ENCODE measurements at regions not wholly inside any gene's neighbourhood (a gene's known extent, or its start where the extent isn't known, plus 50 kb on each side); places are given as distances from the start of the nearest gene placed in this dataset.

GRCh38 chr2:42935692-42936671, 143.6 kb upstream of the HAAO start:
- TF ChIP-seq TEAD4 (IDR thresholded peaks at IDR 0.05) = no peak
- no peak for TF ChIP-seq RAD21 (IDR thresholded peaks at IDR 0.05; ENCODE audit: low read depth)
- no peak for TF ChIP-seq MAX (IDR thresholded peaks at IDR 0.05)
- TF ChIP-seq EGR1 (IDR thresholded peaks at IDR 0.05) = no peak
- TF ChIP-seq REST (IDR thresholded peaks at IDR 0.05; ENCODE audit: low read depth) = no peak
- TF ChIP-seq TCF12 (IDR thresholded peaks at IDR 0.05; ENCODE audit: low read depth) = no peak
- no peak for TF ChIP-seq NFIC (IDR thresholded peaks at IDR 0.05)

- TF ChIP-seq CREB1 (IDR thresholded peaks at IDR 0.05; ENCODE audit: low read depth) = no peak
- TF ChIP-seq REST (IDR thresholded peaks at IDR 0.05; ENCODE audit: low read depth) = no peak
- no peak for TF ChIP-seq NFIC (IDR thresholded peaks at IDR 0.05)
- no peak for TF ChIP-seq MAX (IDR thresholded peaks at IDR 0.05)
- no peak for TF ChIP-seq RAD21 (IDR thresholded peaks at IDR 0.05; ENCODE audit: low read depth)
Observed at GRCh38 chr2:42934580-42935186, 142.3 kb upstream of the HAAO start.

GRCh38 chr2:42933824-42934254, 141.5 kb upstream of the HAAO start:
- TF ChIP-seq EP300 (IDR thresholded peaks at IDR 0.05; ENCODE audit: borderline replicate concordance) = no peak
- no peak for TF ChIP-seq CREB1 (IDR thresholded peaks at IDR 0.05; ENCODE audit: low read depth)
- no peak for TF ChIP-seq MAX (IDR thresholded peaks at IDR 0.05)
- no peak for TF ChIP-seq USF1 (IDR thresholded peaks at IDR 0.05)
- no peak for TF ChIP-seq EGR1 (IDR thresholded peaks at IDR 0.05)

- no peak for TF ChIP-seq FOXM1 (IDR thresholded peaks at IDR 0.05; ENCODE audit: borderline replicate concordance, low read depth)
- TF ChIP-seq EP300 (IDR thresholded peaks at IDR 0.05; ENCODE audit: borderline replicate concordance) = no peak
- TF ChIP-seq RAD21 (IDR thresholded peaks at IDR 0.05; ENCODE audit: low read depth) = no peak
- TF ChIP-seq USF1 (IDR thresholded peaks at IDR 0.05) = no peak
- TF ChIP-seq TAF1 (IDR thresholded peaks at IDR 0.05; ENCODE audit: low read depth) = no peak
- no peak for TF ChIP-seq EGR1 (IDR thresholded peaks at IDR 0.05)
- TF ChIP-seq TCF12 (IDR thresholded peaks at IDR 0.05; ENCODE audit: low read depth) = no peak
- TF ChIP-seq NFIC (IDR thresholded peaks at IDR 0.05) = no peak
- no peak for TF ChIP-seq CEBPB (IDR thresholded peaks at IDR 0.05)
- no peak for TF ChIP-seq TEAD4 (IDR thresholded peaks at IDR 0.05)
- no peak for TF ChIP-seq CREB1 (IDR thresholded peaks at IDR 0.05; ENCODE audit: low read depth)
- TF ChIP-seq REST (IDR thresholded peaks at IDR 0.05; ENCODE audit: low read depth) = no peak
- TF ChIP-seq ZBTB7A (IDR thresholded peaks at IDR 0.05; ENCODE audit: low read depth) = no peak
- no peak for TF ChIP-seq MAX (IDR thresholded peaks at IDR 0.05)
- no peak for TF ChIP-seq YY1 (IDR thresholded peaks at IDR 0.05; ENCODE audit: low read depth)
Observed at GRCh38 chr2:42932271-42933151, 140.1 kb upstream of the HAAO start.

Data from Ishikawa (cell line).